NCI-H2107 (cell line): ENCODE measurements at regions not wholly inside any gene's neighbourhood (a gene's known extent, or its start where the extent isn't known, plus 50 kb on each side); places are given as distances from the start of the nearest gene placed in this dataset.
"Not testable (repeated sequence)": the region's sequence is repeated elsewhere in the genome, so short reads cannot be mapped to it uniquely, and the experiment has no call there.

ENCODE experiments used
- DNase-seq: peaks from one replicate; lab custom pipeline; 2025; lab: John Stamatoyannopoulos, UW

GRCh38 chr9:89939626-89940292 is 334.9 kb downstream of the GADD45G start:
- DNase-seq = no peak

DNA sequence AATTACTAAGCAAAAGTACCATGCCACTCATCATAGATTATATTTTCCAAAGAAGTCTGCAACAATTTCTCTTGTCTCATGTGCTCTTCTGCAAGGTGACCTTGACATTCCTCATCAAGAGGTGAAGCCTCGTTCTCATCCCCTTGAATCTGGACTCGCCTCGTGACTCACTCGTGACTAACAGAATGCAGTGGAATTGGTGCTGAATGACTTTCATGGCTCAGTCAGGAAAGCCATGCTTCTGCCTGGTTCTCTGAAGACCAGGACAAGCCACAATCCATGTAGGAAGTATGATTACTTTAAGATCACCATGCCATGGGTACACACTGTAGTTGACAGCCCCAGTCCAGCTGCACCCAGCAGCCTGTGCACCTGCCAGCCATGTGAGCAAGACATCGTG is 335.8 kb downstream of the GADD45G start:
- DNase-seq = no peak

GRCh38 chr9:89941875-89942274 is 337.1 kb downstream of the GADD45G start:
- no peak for DNase-seq

GRCh38 chr9:89942643-89943042 is 337.8 kb downstream of the GADD45G start:
- DNase-seq = no peak

- no peak for DNase-seq
Measured at GRCh38 chr9:89943309-89943708, 338.5 kb downstream of the GADD45G start.

- no peak for DNase-seq
Measured at GRCh38 chr9:89943728-89944127, 338.9 kb downstream of the GADD45G start.

DNA sequence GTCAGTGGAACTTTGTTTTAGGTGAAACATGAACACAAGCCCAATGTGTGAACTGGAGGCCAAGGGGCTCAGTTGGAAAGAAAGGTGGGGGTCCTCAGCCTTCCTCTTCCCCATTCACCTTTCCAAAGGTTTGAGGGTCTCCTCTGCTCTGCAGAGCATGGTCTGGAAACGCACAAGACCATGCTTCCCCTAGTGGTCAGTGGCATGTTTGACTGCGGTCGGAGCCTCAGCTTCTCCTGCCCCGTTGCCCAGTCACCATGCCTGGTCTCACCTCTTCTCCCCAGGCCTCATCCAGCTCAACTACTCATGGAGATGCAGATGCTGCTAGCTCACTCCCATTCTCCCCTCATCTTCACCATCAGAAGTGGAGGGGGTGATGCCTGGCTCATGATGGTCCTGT is 340.3 kb downstream of the GADD45G start:
- no peak for DNase-seq

GRCh38 chr9:89946741-89947140 is 341.9 kb downstream of the GADD45G start:
- DNase-seq = no peak

DNA sequence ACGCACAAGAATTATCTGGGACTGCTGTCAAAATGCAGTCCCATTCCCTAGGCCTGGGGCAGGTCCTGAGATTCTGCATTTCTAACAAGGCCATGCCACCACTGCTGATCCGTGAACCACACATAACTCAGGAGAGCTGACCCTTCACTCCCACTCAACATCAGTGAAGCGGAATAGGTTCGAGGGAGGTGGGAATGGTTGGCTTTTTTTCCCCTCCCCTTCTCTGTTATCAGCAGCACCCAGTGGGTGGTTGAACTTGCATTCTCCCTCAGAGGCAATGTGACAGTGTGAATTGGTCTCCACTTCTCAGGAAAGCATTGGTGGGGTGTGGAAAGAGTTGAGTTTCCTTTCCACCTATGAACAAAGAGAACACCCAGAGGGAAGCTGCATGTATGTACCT is 344.3 kb downstream of the GADD45G start:
- no peak for DNase-seq

DNA sequence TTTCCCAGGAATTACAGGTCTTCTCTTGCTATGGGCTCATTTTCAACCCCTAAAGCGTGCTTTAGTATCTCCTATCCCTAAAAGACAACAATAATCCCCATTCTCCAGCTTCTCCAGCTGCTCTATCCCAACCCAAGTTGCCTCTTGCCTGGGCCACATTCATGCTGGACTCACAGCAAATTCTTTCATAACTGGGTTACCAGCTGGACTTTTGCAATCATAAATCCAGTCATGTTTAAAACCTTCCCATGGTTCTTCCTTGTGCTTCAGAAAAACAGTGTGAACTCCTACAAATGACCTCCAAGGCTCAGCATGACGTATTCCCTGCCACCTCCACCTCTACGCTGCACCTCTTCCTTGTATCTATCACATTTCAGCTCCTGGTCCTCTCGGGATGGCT is 346.9 kb downstream of the GADD45G start:
- DNase-seq = no peak

- DNase-seq = no peak
Measured at GRCh38 chr9:89952401-89952800, 347.6 kb downstream of the GADD45G start.

DNA sequence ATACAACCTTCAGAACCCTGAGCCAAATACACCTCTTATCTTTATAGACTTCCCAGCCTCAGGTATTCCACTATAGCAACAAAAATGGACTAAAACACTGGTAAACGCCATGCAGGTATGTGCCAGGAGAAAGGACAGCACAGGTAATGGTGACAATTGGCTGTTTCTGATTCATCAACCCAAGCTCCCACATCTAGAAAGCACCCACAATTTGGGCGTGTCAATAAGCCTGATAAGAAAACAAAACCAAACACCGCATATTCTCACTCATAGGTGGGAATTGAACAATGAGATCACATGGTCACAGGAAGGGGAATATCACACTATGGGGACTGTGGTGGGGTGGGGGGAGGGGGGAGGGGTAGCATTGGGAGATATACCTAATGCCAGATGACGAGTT is 348.5 kb downstream of the GADD45G start:
- not testable (repeated sequence) for DNase-seq

DNA sequence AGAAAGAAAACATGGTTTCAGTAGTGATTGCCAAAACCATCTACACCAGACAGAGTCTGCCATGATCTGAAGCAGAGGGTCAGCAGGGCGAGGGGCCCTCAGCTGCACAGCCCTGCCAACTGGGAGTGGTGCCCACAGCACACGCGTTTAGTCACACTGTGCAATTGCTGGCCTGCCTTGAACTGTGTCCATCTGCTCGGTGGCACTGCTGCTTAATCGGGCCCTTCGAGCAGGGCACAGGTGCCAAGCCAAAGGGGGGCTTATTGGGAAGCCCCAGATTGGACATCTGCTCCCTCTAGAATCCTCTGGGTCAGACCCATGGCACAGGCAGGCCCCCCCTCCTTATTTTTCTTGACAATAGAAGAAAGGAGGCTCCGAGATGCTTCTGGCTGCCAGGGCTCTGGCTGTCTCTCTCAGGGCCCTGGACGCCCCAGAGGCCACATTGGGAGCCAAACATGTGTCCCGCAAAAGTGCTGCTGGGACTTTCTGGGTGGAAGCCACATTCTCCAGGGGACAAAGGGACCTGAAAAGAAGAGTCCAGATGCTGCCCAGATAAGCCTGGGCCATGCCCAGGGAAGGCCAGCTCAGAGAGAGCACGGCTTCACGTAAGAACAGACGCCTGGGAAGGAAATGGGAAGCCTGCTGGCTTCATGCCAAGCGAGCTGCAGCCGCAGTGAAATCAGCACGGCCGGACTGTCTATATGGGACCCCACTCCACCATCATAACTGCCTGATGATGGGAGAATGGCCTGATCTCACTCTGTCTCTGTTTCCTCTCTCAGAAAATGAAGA is 349.2 kb downstream of the GADD45G start:
- no peak for DNase-seq

- DNase-seq = no peak
Measured at GRCh38 chr9:89955144-89955543, 350.3 kb downstream of the GADD45G start.

DNA sequence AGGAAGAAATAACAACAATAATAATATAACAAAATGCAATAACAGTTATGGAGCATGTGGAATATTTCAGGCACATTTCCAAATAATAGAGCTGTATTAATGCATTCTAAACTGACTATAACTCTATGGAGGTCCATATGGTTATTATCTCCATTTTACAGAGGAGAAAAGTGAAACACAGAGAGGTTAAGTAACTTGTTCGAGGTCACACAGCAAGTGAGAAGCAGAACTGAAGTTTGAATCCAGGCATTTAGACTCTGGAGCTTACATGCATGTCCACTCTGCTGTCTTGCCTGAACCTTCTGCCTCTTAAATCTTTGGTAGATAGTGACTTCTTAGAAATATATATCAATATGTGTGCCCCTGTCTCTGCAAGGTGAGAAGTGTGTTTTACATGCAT is 350.8 kb downstream of the GADD45G start:
- no peak for DNase-seq

DNA sequence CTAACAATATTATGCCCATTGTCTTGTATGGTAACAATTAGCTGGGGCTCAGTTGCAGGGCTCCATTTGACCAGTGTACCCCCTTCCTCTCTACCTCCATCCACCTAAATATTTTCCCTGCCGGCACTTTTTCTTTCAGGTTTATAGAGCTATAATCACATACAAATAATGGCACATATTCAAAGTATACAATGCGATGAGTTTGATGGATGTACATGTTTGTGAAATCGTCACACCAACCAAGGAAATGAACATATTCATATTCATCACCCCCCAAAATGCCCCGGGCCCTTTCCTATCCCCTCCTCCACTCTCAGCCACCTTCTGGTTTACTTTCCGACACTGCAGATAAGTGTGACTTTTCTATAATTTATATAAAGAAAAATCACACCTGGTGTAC is 351.5 kb downstream of the GADD45G start:
- no peak for DNase-seq

DNA sequence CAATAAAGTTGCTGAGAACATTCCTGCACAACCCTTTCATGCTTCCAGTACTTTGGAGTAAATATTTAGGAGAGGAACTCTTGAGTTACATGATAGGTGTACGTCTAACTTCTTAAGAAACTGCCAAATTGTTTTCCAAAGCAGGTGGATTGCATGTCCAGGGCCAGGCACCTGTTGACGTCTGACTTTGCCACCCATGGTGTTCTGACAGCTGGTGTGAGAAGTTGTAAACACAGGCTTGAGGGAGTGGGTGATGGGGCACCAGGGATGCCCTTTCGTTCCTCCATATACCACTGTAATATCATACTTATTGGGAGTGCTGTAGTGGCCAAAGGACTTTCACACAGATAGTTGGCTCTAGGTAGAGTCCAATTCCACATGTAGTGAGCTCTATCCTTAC is 352.1 kb downstream of the GADD45G start:
- DNase-seq = no peak

GRCh38 chr9:89958086-89958485 is 353.3 kb downstream of the GADD45G start:
- DNase-seq = no peak

GRCh38 chr9:89961616-89962341 is 357.0 kb downstream of the GADD45G start:
- DNase-seq = no peak

DNA sequence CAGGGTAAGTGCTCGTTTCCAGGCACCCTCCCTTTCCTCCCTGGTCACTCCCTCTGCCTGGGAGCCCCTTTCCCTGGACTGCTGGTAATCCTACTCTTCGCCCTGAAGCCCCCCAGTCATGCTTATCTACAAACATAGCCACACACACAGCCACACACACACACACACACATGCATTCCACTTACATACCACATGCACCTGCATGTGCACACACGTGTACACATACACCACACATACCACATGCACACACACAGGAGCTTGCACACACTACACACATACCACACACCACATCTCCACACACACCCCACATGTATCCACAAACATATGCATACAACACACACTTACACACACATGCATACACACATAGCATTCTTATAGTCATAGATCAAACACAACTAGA is 358.5 kb downstream of the GADD45G start:
- no peak for DNase-seq

- DNase-seq = no peak
Measured at GRCh38 chr9:89967527-89967926, 362.7 kb downstream of the GADD45G start.

DNA sequence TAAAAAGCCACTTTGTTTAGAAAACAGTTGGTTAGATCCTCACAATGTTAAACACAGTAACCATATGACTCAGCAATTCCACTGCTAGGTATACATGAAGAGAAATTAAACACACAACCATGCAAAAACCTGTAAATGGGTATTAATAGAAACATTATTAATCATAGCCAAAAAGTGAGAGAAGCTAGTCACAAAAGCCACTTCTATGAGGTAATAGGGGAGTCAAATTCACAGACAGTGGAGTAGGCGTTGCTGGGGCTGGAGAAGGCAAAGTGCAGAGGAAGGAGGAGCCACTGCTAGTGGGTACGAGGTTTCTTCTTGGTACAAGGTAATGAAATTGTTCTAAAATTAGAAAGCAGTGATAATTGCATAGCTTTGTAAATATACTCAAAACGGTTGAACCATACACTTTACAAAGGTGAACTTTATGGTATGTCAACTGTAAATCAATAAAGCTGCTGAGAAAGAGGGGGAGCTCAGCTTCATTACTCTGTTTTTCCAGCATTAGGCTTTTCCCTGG is 364.4 kb downstream of the GADD45G start:
- DNase-seq = no peak
